ENCODE measurements at regions not wholly inside any gene's neighbourhood (a gene's known extent, or its start where the extent isn't known, plus 50 kb on each side); places are given as distances from the start of the nearest gene placed in this dataset.

DNA sequence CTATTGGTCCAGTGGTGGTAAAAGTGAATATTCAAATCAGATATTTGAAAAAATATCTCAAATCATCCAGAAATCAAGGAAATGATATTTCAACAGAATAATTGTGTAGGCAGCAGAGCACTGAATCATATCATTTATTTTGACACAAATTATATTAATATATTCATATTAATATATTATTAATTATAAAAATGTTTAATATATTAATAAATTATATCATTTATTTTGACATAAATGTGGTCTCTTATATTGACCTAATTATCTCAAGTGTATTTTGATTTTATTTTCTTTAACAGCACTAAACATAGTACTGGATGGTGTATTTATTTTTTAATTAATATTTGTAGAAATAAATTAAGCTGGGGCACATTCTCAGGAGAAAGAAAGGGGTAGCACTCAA is 257.7 kb upstream of the THBS1 start:
- in situ Hi-C loops (cut with HindIII; ENCODE audit: low pct_ligation_motif_present, low sequenced_read_pairs): no loop called here
- TF ChIP-seq, protein P1, sequence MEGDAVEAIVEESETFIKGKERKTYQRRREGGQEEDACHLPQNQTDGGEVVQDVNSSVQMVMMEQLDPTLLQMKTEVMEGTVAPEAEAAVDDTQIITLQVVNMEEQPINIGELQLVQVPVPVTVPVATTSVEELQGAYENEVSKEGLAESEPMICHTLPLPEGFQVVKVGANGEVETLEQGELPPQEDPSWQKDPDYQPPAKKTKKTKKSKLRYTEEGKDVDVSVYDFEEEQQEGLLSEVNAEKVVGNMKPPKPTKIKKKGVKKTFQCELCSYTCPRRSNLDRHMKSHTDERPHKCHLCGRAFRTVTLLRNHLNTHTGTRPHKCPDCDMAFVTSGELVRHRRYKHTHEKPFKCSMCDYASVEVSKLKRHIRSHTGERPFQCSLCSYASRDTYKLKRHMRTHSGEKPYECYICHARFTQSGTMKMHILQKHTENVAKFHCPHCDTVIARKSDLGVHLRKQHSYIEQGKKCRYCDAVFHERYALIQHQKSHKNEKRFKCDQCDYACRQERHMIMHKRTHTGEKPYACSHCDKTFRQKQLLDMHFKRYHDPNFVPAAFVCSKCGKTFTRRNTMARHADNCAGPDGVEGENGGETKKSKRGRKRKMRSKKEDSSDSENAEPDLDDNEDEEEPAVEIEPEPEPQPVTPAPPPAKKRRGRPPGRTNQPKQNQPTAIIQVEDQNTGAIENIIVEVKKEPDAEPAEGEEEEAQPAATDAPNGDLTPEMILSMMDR (IDR thresholded peaks at IDR 0.05; ENCODE audit: low read depth, low read length, missing control alignments): no peak
- no peaks in the 10 kb centered on the region for H3K27me3 ChIP-seq (replicated peaks)

DNA sequence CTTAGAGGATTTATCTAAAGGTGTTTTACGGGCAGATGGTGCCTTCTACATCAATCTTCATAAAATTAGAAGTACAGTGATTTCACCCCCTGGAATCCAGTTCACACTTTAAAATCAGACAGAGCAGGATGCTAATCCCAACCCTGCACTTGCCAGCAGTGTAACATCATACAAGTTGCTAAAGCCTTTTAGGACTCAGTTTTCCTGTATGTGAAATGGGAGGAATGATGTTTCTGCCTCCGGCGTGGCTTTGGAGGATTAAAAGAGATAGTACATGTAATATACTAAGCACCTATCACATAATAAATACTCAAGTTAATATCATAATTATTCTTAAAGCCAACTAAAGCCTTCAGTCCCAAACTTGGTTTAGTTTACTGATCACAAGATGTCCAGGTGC is 257.2 kb upstream of the THBS1 start:
- TF ChIP-seq, protein P1 (IDR thresholded peaks at IDR 0.05; ENCODE audit: low read depth, low read length, missing control alignments): no peak
- Histone ChIP-seq H3K4me3 (ENCODE audit: low read depth, low read length) (no peak overlapping the region), H3K27me3 (replicated peaks) (no peaks in the 10 kb centered on the region), H3K27ac (no peak overlapping the region), H3K36me3 (replicated peaks) (no peaks in the 10 kb centered on the region)
- in situ Hi-C loops (cut with HindIII; ENCODE audit: low pct_ligation_motif_present, low sequenced_read_pairs): no loop called here
- DNase-seq: no peak

More for the DNA sequence above, 257.7 kb upstream of the THBS1 start:
- no peak overlapping the region for H3K4me3 ChIP-seq (ENCODE audit: low read depth, low read length)
- DNase-seq: no peak
- no peak overlapping the region for H3K27ac ChIP-seq
- no peaks in the 10 kb centered on the region for H3K36me3 ChIP-seq (replicated peaks)

DNA sequence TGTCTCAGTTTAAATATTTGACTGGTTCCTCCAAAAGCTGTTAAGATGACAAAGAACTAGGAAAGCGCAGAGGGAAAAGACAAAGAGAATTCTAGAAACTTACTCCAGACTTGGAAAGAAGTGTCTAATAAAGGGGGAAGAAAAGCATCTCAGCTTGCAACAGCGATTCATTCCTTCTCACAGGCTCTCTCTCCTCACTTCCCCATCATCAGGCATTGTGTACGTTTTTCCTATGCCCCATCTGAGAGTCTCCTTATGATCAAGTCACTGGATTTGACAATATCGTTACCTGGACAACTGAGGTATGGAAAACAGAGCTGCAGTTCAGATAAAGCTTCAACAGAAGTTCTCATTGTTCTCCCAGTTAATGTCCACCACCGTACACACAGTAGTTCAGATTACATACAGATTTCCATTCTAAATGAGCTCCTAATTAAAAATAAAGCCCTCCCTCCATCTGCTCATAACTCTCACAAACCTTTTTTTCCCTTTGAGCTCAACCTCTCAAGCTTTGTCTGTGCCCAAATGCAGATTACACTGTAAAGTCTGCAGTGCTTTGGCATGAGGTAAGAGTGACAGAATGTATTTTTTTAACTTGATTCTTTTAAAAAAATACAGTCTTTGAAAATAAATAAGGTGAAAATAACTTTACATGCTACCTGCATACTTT is 254.4 kb upstream of the THBS1 start:
- H3K27ac ChIP-seq: no peak overlapping the region
- in situ Hi-C loops (cut with HindIII; ENCODE audit: low pct_ligation_motif_present, low sequenced_read_pairs): no loop called here
- DNase-seq: no peak
- no peaks in the 10 kb centered on the region for H3K36me3 ChIP-seq (replicated peaks)
- TF ChIP-seq, protein P1 (IDR thresholded peaks at IDR 0.05; ENCODE audit: low read depth, low read length, missing control alignments): no peak
- H3K27me3 ChIP-seq (replicated peaks): no peaks in the 10 kb centered on the region
- H3K4me3 ChIP-seq (ENCODE audit: low read depth, low read length): no peak overlapping the region

DNA sequence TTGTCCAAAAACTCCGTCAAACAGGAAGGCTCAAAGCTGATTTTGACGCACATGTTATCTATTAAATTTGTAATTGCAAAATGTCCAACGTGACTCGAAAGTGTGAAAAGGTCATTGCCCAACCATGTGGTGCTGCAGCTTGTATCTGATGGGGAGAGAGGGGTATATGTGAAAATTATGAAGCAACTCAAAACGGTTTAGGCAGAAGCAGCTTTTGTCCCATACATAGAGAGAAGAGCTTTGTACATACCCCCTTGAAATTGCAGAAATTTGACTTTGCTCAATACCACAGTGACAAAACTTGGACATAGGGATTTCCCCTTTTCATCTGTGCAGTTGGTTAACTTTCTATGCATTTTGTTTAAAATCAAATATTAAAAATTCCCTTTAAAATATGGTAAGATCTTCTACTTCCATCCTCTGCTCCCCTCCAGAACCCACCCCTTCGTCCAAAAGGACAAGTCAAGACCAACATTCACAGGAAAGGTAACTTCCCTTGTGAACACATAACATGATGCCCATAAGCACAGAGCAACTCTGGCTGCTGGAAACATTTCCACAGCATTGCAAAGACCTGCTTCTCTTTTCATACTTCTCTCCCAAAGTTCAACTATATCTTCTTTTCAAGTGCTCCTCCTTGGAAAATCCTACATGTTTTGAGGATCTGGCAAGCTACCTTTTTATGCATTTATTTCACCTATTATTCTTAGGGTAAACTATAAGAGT is 253.7 kb upstream of the THBS1 start:
- TF ChIP-seq, protein P1 (IDR thresholded peaks at IDR 0.05; ENCODE audit: low read depth, low read length, missing control alignments): no peak
- Histone ChIP-seq H3K27ac (no peak overlapping the region), H3K27me3 (replicated peaks) (no peaks in the 10 kb centered on the region), H3K36me3 (replicated peaks) (no peaks in the 10 kb centered on the region), H3K4me3 (ENCODE audit: low read depth, low read length) (no peak overlapping the region)
- no peak for DNase-seq
- in situ Hi-C loops (cut with HindIII; ENCODE audit: low pct_ligation_motif_present, low sequenced_read_pairs): no loop called here

DNA sequence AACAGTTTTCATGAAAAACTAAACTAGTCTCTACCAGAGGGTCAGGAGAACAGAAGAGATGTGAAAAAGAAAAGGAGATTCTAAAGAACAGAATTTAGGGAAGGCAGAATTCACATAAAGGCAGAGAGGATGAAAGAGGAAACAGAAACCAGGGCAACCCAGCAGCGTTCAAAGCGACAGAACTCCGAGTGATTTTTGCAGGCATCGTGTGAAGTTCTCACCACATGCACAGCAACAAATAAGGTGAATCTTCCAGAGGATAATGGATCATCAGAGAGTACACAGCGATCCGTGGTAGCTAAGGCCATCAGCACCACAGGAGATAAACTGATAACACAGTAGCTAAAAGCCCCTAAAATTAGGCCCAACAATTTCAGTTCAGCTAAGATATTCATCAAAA is 250.8 kb upstream of the THBS1 start:
- TF ChIP-seq, protein P1 (IDR thresholded peaks at IDR 0.05; ENCODE audit: low read depth, low read length, missing control alignments): no peak

More for the DNA sequence above, 250.8 kb upstream of the THBS1 start:
- Histone ChIP-seq H3K4me3 (ENCODE audit: low read depth, low read length) (no peak overlapping the region), H3K36me3 (replicated peaks) (no peaks in the 10 kb centered on the region), H3K27ac (no peak overlapping the region), H3K27me3 (replicated peaks) (no peaks in the 10 kb centered on the region)
- no peak for DNase-seq
- in situ Hi-C loops (cut with HindIII; ENCODE audit: low pct_ligation_motif_present, low sequenced_read_pairs): no loop called here

All from brain microvascular endothelial cell (primary cell).